ENCODE measurements at regions not wholly inside any gene's neighbourhood (a gene's known extent, or its start where the extent isn't known, plus 50 kb on each side); places are given as distances from the start of the nearest gene placed in this dataset.

GRCh38 chr16:85451641-85452363 lies 161.3 kb upstream of the GSE1 start:
- DNase-seq: no peak

- no peak for DNase-seq
Measured at GRCh38 chr16:85452364-85453193, 160.5 kb upstream of the GSE1 start.

GRCh38 chr16:85453194-85453678 lies 159.9 kb upstream of the GSE1 start:
- DNase-seq: no peak

- DNase-seq: no peak
Measured at GRCh38 chr16:85453703-85454102, 159.4 kb upstream of the GSE1 start.

- DNase-seq: no peak
Measured at GRCh38 chr16:85454171-85454872, 158.8 kb upstream of the GSE1 start.

GRCh38 chr16:85455534-85455933 lies 157.6 kb upstream of the GSE1 start:
- no peak for DNase-seq

GRCh38 chr16:85457366-85457765 lies 155.8 kb upstream of the GSE1 start:
- DNase-seq: no peak

GRCh38 chr16:85458968-85459367 lies 154.2 kb upstream of the GSE1 start:
- no peak for DNase-seq

GRCh38 chr16:85459529-85460251 lies 153.4 kb upstream of the GSE1 start:
- no peak for DNase-seq

GRCh38 chr16:85460252-85461021 lies 152.7 kb upstream of the GSE1 start:
- DNase-seq: peak; percentile 65

- DNase-seq: no peak
Measured at GRCh38 chr16:85461022-85461813, 151.9 kb upstream of the GSE1 start.

GRCh38 chr16:85461814-85462713 lies 151.1 kb upstream of the GSE1 start:
- DNase-seq: no peak

- no peak for DNase-seq
Measured at GRCh38 chr16:85462714-85463611, 150.2 kb upstream of the GSE1 start.

GRCh38 chr16:85463672-85464382 lies 149.3 kb upstream of the GSE1 start:
- no peak for DNase-seq

GRCh38 chr16:85464383-85465305 lies 148.5 kb upstream of the GSE1 start:
- DNase-seq: no peak

GRCh38 chr16:85465328-85466303 lies 147.5 kb upstream of the GSE1 start:
- no peak for DNase-seq

Data from DMS 273 treated with DMSO at 0.1 percent for 48 hours (cell line).